ENCODE measurements at regions not wholly inside any gene's neighbourhood (a gene's known extent, or its start where the extent isn't known, plus 50 kb on each side); places are given as distances from the start of the nearest gene placed in this dataset.
A peak's percentile ranks its signal among the peaks of the same experiment; 100 is the strongest.

GRCh38 chr2:8190279-8190678 is 491.6 kb upstream of the ID2 start:
- Mint-ChIP-seq H3K9me3 (peaks cover 0 to 11% (median 6%) of the 10 kb centered on the region in 7 donors), H3K27ac (no peak overlapping the region), H3K4me3 (no peak overlapping the region), H3K36me3 (no peaks in the 10 kb centered on the region), H3K27me3 (peaks cover 10 to 29% (median 11%) of the 10 kb centered on the region in 3 donors), H3K4me1 (peaks cover 0 to 7% (median 0%) of the 10 kb centered on the region in 3 donors)
- DNase-seq (no peak), ATAC-seq (ENCODE audit: low read depth in 2 of 2) (no peak)

GRCh38 chr2:8191427-8191826 is 490.4 kb upstream of the ID2 start:
- Mint-ChIP-seq H3K27ac (peak overlapping the region in 1 of 6 donors; percentile 2), H3K27me3 (peaks cover 10 to 29% (median 11%) of the 10 kb centered on the region in 3 donors)

GRCh38 chr2:8193146-8193545 is 488.7 kb upstream of the ID2 start:
- ATAC-seq (ENCODE audit: low read depth in 2 of 2): no peak
- Mint-ChIP-seq H3K4me1 (peaks cover 0 to 7% (median 0%) of the 10 kb centered on the region in 3 donors), H3K27me3 (peaks cover 10 to 29% (median 11%) of the 10 kb centered on the region in 3 donors), H3K9me3 (no peaks in the 10 kb centered on the region), H3K36me3 (no peaks in the 10 kb centered on the region), H3K4me3 (no peak overlapping the region), H3K27ac (no peak overlapping the region)
- no peak for DNase-seq

More at GRCh38 chr2:8191427-8191826, 490.4 kb upstream of the ID2 start:
- H3K36me3 Mint-ChIP-seq: no peaks in the 10 kb centered on the region
- no peak for DNase-seq
- H3K4me1 Mint-ChIP-seq: peaks cover 0 to 7% (median 0%) of the 10 kb centered on the region in 3 donors
- ATAC-seq (ENCODE audit: low read depth in 2 of 2): no peak
- no peak overlapping the region for H3K4me3 Mint-ChIP-seq
- no peaks in the 10 kb centered on the region for H3K9me3 Mint-ChIP-seq

- Mint-ChIP-seq H3K27me3 (peaks cover 10 to 29% (median 17%) of the 10 kb centered on the region in 3 donors), H3K9me3 (no peaks in the 10 kb centered on the region), H3K27ac (peak overlapping the region in 1 of 6 donors; percentile 67), H3K4me3 (no peak overlapping the region), H3K4me1 (peaks cover 0 to 7% (median 0%) of the 10 kb centered on the region in 3 donors), H3K36me3 (no peaks in the 10 kb centered on the region)
- no peak for DNase-seq
- ATAC-seq (ENCODE audit: low read depth in 2 of 2): no peak
Measured at GRCh38 chr2:8193686-8194615, 487.9 kb upstream of the ID2 start.

- DNase-seq: no peak
- Mint-ChIP-seq H3K4me3 (no peak overlapping the region), H3K36me3 (peaks cover 0 to 12% of the 10 kb centered on the region in 2 donors), H3K27ac (peak overlapping the region in 1 of 6 donors; percentile 51), H3K27me3 (peaks cover 12 to 36% (median 29%) of the 10 kb centered on the region in 3 donors), H3K4me1 (peaks cover 0 to 7% (median 0%) of the 10 kb centered on the region in 3 donors), H3K9me3 (peaks cover 1 to 9% (median 5%) of the 10 kb centered on the region in 7 donors)
- ATAC-seq (ENCODE audit: low read depth in 2 of 2): no peak
Measured at GRCh38 chr2:8195784-8196183, 486.1 kb upstream of the ID2 start.

GRCh38 chr2:8196316-8196715 is 485.5 kb upstream of the ID2 start:
- ATAC-seq (ENCODE audit: low read depth in 2 of 2) (no peak), DNase-seq (no peak)
- H3K4me1 Mint-ChIP-seq: peaks cover 0 to 7% (median 0%) of the 10 kb centered on the region in 3 donors
- H3K27ac Mint-ChIP-seq: no peak overlapping the region
- peaks cover 1 to 10% (median 5%) of the 10 kb centered on the region in 7 donors for H3K9me3 Mint-ChIP-seq
- no peak overlapping the region for H3K4me3 Mint-ChIP-seq
- peaks cover 16 to 42% (median 31%) of the 10 kb centered on the region in 3 donors for H3K27me3 Mint-ChIP-seq
- peaks cover 0 to 15% of the 10 kb centered on the region in 2 donors for H3K36me3 Mint-ChIP-seq

GRCh38 chr2:8197101-8197500 is 484.8 kb upstream of the ID2 start:
- peaks cover 16 to 37% (median 31%) of the 10 kb centered on the region in 3 donors for H3K27me3 Mint-ChIP-seq
- no peak for ATAC-seq (ENCODE audit: low read depth in 2 of 2)
- H3K9me3 Mint-ChIP-seq: peaks cover 1 to 10% (median 5%) of the 10 kb centered on the region in 7 donors
- H3K36me3 Mint-ChIP-seq: peaks cover 0 to 15% of the 10 kb centered on the region in 2 donors
- peaks cover 0 to 7% (median 0%) of the 10 kb centered on the region in 3 donors for H3K4me1 Mint-ChIP-seq
- DNase-seq: no peak
- no peak overlapping the region for H3K27ac Mint-ChIP-seq
- no peak overlapping the region for H3K4me3 Mint-ChIP-seq

- DNase-seq (no peak), ATAC-seq (ENCODE audit: low read depth in 2 of 2) (no peak)
- Mint-ChIP-seq H3K27me3 (peaks cover 22 to 31% (median 30%) of the 10 kb centered on the region in 3 donors), H3K4me1 (peaks cover 0 to 7% (median 0%) of the 10 kb centered on the region in 3 donors), H3K36me3 (peaks cover 0 to 15% of the 10 kb centered on the region in 2 donors), H3K27ac (no peak overlapping the region), H3K9me3 (peaks cover 1 to 10% (median 5%) of the 10 kb centered on the region in 7 donors), H3K4me3 (no peak overlapping the region)
Measured at GRCh38 chr2:8197825-8198224, 484.0 kb upstream of the ID2 start.

GRCh38 chr2:8198766-8199382 is 483.0 kb upstream of the ID2 start:
- Mint-ChIP-seq H3K27ac (no peak overlapping the region), H3K36me3 (peaks cover 0 to 15% of the 10 kb centered on the region in 2 donors), H3K9me3 (peaks cover 1 to 10% (median 7%) of the 10 kb centered on the region in 7 donors), H3K4me1 (peaks cover 0 to 2% (median 0%) of the 10 kb centered on the region in 3 donors), H3K4me3 (no peak overlapping the region), H3K27me3 (peaks cover 14 to 33% (median 28%) of the 10 kb centered on the region in 3 donors)
- DNase-seq: no peak
- ATAC-seq (ENCODE audit: low read depth in 2 of 2): no peak

GRCh38 chr2:8202132-8202531 is 479.7 kb upstream of the ID2 start:
- Mint-ChIP-seq H3K4me1 (no peaks in the 10 kb centered on the region), H3K36me3 (peaks cover 0 to 18% of the 10 kb centered on the region in 2 donors), H3K27ac (no peak overlapping the region), H3K9me3 (peaks cover 2 to 25% (median 13%) of the 10 kb centered on the region in 7 donors), H3K4me3 (no peak overlapping the region), H3K27me3 (peaks cover 12 to 29% (median 22%) of the 10 kb centered on the region in 3 donors)
- ATAC-seq (ENCODE audit: low read depth in 2 of 2): no peak
- DNase-seq: no peak

- Mint-ChIP-seq H3K27ac (peak overlapping the region in 1 of 6 donors; percentile 33), H3K36me3 (peaks cover 0 to 26% of the 10 kb centered on the region in 2 donors)
- ATAC-seq (ENCODE audit: low read depth in 2 of 2): no peak
Measured at GRCh38 chr2:8203364-8203763, 478.5 kb upstream of the ID2 start.

GRCh38 chr2:8204711-8205110 is 477.1 kb upstream of the ID2 start:
- no peak for DNase-seq
- H3K27me3 Mint-ChIP-seq: peaks cover 12 to 22% (median 22%) of the 10 kb centered on the region in 3 donors

More at GRCh38 chr2:8203364-8203763, 478.5 kb upstream of the ID2 start:
- Mint-ChIP-seq H3K27me3 (peaks cover 12 to 29% (median 22%) of the 10 kb centered on the region in 3 donors), H3K4me3 (no peak overlapping the region), H3K9me3 (peaks cover 10 to 38% (median 18%) of the 10 kb centered on the region in 7 donors), H3K4me1 (no peaks in the 10 kb centered on the region)
- no peak for DNase-seq

GRCh38 chr2:8209494-8209893 is 472.4 kb upstream of the ID2 start:
- peaks cover 6 to 44% (median 14%) of the 10 kb centered on the region in 7 donors for H3K9me3 Mint-ChIP-seq
- no peak for ATAC-seq (ENCODE audit: low read depth in 2 of 2)
- H3K27me3 Mint-ChIP-seq: peaks cover 0 to 4% (median 3%) of the 10 kb centered on the region in 3 donors
- no peaks in the 10 kb centered on the region for H3K4me1 Mint-ChIP-seq
- no peak for DNase-seq
- no peak overlapping the region for H3K27ac Mint-ChIP-seq
- H3K4me3 Mint-ChIP-seq: no peak overlapping the region
- H3K36me3 Mint-ChIP-seq: peaks cover 0 to 11% of the 10 kb centered on the region in 2 donors

More at GRCh38 chr2:8204711-8205110, 477.1 kb upstream of the ID2 start:
- ATAC-seq (ENCODE audit: low read depth in 2 of 2): no peak
- H3K27ac Mint-ChIP-seq: no peak overlapping the region
- no peaks in the 10 kb centered on the region for H3K4me1 Mint-ChIP-seq
- peaks cover 10 to 48% (median 22%) of the 10 kb centered on the region in 7 donors for H3K9me3 Mint-ChIP-seq
- H3K4me3 Mint-ChIP-seq: no peak overlapping the region
- H3K36me3 Mint-ChIP-seq: peaks cover 0 to 24% of the 10 kb centered on the region in 2 donors
